H9 (cell line): ENCODE measurements at regions not wholly inside any gene's neighbourhood (a gene's known extent, or its start where the extent isn't known, plus 50 kb on each side); places are given as distances from the start of the nearest gene placed in this dataset.

Source experiments
- DNase-seq: peaks from one replicate; pipeline ENCODE4 v3.0.0-alpha.2; 2017
- H2AFZ ChIP-seq: one replicate; pipeline ENCODE4 v1.6.1; 2013; ENCODE audit warnings: mild to moderate bottlenecking, low read length, control low read depth, moderate library complexity
- H2AK5ac ChIP-seq: 2 replicates; pipeline ENCODE4 v1.6.1; 2013; ENCODE audit warnings: low read length, control low read depth, mixed read lengths; ENCODE audit not compliant: insufficient read length
- H2BK120ac ChIP-seq: one replicate; pipeline ENCODE4 v1.6.1; 2013; ENCODE audit warnings: low read depth, mild to moderate bottlenecking, low read length, control low read depth, inconsistent platforms; ENCODE audit not compliant: poor library complexity, severe bottlenecking
- H2BK12ac ChIP-seq: 2 replicates; pipeline ENCODE4 v1.6.1; 2013; ENCODE audit warnings: low read length, control low read depth, mixed read lengths, low read depth; ENCODE audit not compliant: insufficient read length
- H2BK15ac ChIP-seq: 2 replicates; pipeline ENCODE4 v1.6.1; 2013; ENCODE audit warnings: low read depth, low read length, control low read depth
- H2BK20ac ChIP-seq: one replicate; pipeline ENCODE4 v1.6.1; 2013; ENCODE audit warnings: low read depth, mild to moderate bottlenecking, low read length, control low read depth, inconsistent platforms; ENCODE audit not compliant: poor library complexity, severe bottlenecking
- H2BK5ac ChIP-seq: 2 replicates; pipeline ENCODE4 v1.6.1; 2013; ENCODE audit warnings: low read length, control low read depth, mixed read lengths; ENCODE audit not compliant: insufficient read length
- H3K14ac ChIP-seq: 2 replicates; pipeline ENCODE4 v1.6.1; 2013; ENCODE audit warnings: low read length, control low read depth; ENCODE audit not compliant: insufficient read depth
- H3K18ac ChIP-seq: 2 replicates; pipeline ENCODE4 v1.6.1; 2013; ENCODE audit warnings: low read depth, mild to moderate bottlenecking, mixed read lengths, low read length, control low read depth; ENCODE audit not compliant: insufficient read length
- H3K23ac ChIP-seq: 2 replicates; pipeline ENCODE4 v1.6.1; 2013; ENCODE audit warnings: low read length, control low read depth, mixed read lengths, low read depth; ENCODE audit not compliant: insufficient read length
- H3K23me2 ChIP-seq: 2 replicates; pipeline ENCODE4 v1.6.1; 2013; ENCODE audit warnings: low read depth, mild to moderate bottlenecking, mixed read lengths, low read length, control low read depth; ENCODE audit not compliant: insufficient read length, poor library complexity, severe bottlenecking
- H3K27ac ChIP-seq: 2 replicates; pipeline ENCODE4 v1.5.1; 2013; ENCODE audit warnings: low read length, control low read depth, mixed read lengths, low read depth; ENCODE audit not compliant: insufficient read length
- H3K27me3 ChIP-seq: 2 replicates; pipeline ENCODE4 v1.6.1; 2013; ENCODE audit warnings: low read length, control low read depth, inconsistent platforms; ENCODE audit not compliant: insufficient read depth
- H3K4ac ChIP-seq: 2 replicates; pipeline ENCODE4 v1.6.1; 2013; ENCODE audit warnings: low read depth, mild to moderate bottlenecking, control low read depth, inconsistent platforms, low read length, moderate library complexity
- H3K4me1 ChIP-seq: 2 replicates; pipeline ENCODE4 v1.6.1; 2013; ENCODE audit warnings: low read length, control low read depth, inconsistent platforms; ENCODE audit not compliant: insufficient read depth
- H3K4me2 ChIP-seq: 2 replicates; pipeline ENCODE4 v1.6.1; 2013; ENCODE audit warnings: low read length, control low read depth, mixed read lengths; ENCODE audit not compliant: insufficient read length, insufficient read depth
- H3K56ac ChIP-seq: 2 replicates; pipeline ENCODE4 v1.6.1; 2013; ENCODE audit warnings: low read depth, mild to moderate bottlenecking, mixed read lengths, low read length, control low read depth; ENCODE audit not compliant: insufficient read length
- H3K79me1 ChIP-seq: 2 replicates; pipeline ENCODE4 v1.6.1; 2013; ENCODE audit warnings: low read depth, mild to moderate bottlenecking, moderate library complexity, low read length, control low read depth, inconsistent platforms; ENCODE audit not compliant: insufficient read depth, poor library complexity, severe bottlenecking
- H3K79me2 ChIP-seq: 2 replicates; pipeline ENCODE4 v1.6.1; 2013; ENCODE audit warnings: low read length, control low read depth, inconsistent platforms; ENCODE audit not compliant: insufficient read depth
- H3K9ac ChIP-seq: 2 replicates; pipeline ENCODE4 v1.6.1; 2013; ENCODE audit warnings: low read length, control low read depth, mixed read lengths; ENCODE audit not compliant: insufficient read length; ENCODE audit errors: extremely low read depth
- H3K9me3 ChIP-seq: one replicate; pipeline ENCODE4 v1.6.1; 2013; ENCODE audit warnings: low read depth, low read length, inconsistent platforms; ENCODE audit not compliant: control insufficient read depth
- H3T11ph ChIP-seq: one replicate; pipeline ENCODE4 v1.6.1; 2013; ENCODE audit warnings: mild to moderate bottlenecking, low read length, control low read depth, inconsistent platforms
- H4K20me1 ChIP-seq: one replicate; pipeline ENCODE4 v1.6.1; 2013; ENCODE audit not compliant: control insufficient read depth, insufficient read length, insufficient read depth
- H4K5ac ChIP-seq: 2 replicates; pipeline ENCODE4 v1.6.1; 2013; ENCODE audit warnings: low read depth, mild to moderate bottlenecking, mixed read lengths, low read length, control low read depth; ENCODE audit not compliant: insufficient read length
- H4K8ac ChIP-seq: replicated peaks from 2 replicates; pipeline ENCODE4 v1.6.1; 2013; ENCODE audit warnings: low read length, control low read depth, mixed read lengths, low read depth; ENCODE audit not compliant: insufficient read length
- H4K91ac ChIP-seq: 2 replicates; pipeline ENCODE4 v1.6.1; 2013; ENCODE audit warnings: low read depth, mild to moderate bottlenecking, moderate library complexity, mixed read lengths, low read length, control low read depth; ENCODE audit not compliant: insufficient read length
- H3K27ac Mint-ChIP-seq, 3 experiments: 2 replicates in 2 of 3; 3 replicates in 1 of 3; pipeline ENCODE4 v1.8.0; 2020 to 2021; ENCODE audit warnings: mixed read lengths in 3 of 3, mild to moderate bottlenecking in 1 of 3, moderate library complexity in 1 of 3
- H3K27me3 Mint-ChIP-seq: 2 replicates; pipeline ENCODE4 v1.8.0; 2021; ENCODE audit warnings: low read depth, mild to moderate bottlenecking, moderate library complexity, mixed read lengths
- H3K36me3 Mint-ChIP-seq, 3 experiments: 2 replicates in 2 of 3; 3 replicates in 1 of 3; pipeline ENCODE4 v1.8.0; 2020 to 2021; ENCODE audit warnings: low read depth in 3 of 3, mixed read lengths in 3 of 3; ENCODE audit not compliant: insufficient read depth in 1 of 3
- H3K4me1 Mint-ChIP-seq, 2 experiments: 2 replicates each; pipeline ENCODE4 v1.8.0; 2020; ENCODE audit warnings: mixed read lengths in 2 of 2
- H3K4me3 Mint-ChIP-seq, 2 experiments: 2 replicates in 1 of 2; 3 replicates in 1 of 2; pipeline ENCODE4 v1.8.0; 2020 to 2021; ENCODE audit warnings: mild to moderate bottlenecking in 2 of 2, mixed read lengths in 2 of 2, moderate library complexity in 1 of 2
- H3K9me3 Mint-ChIP-seq, 2 experiments: 2 replicates in 1 of 2; 3 replicates in 1 of 2; pipeline ENCODE4 v1.8.0; 2020; ENCODE audit warnings: mild to moderate bottlenecking in 2 of 2, mixed read lengths in 2 of 2, moderate library complexity in 1 of 2
- WGBS: extraction: QIAGEN DNeasy Blood & Tissue Kit; methylation state at CpG from one replicate; pipeline ENCODE4 v1.1.7; 2013; ENCODE audit warnings: missing lambda C conversion rate, low lambda C conversion rate, mixed read lengths; ENCODE audit not compliant: insufficient read length; ENCODE audit errors: extremely low coverage; 5-methylcytosine and 5-hydroxymethylcytosine counted together
- TF ChIP-seq, protein P1 (sequence below): fragments of 200-600 bp; sonication (generic); conservative IDR thresholded peaks from 3 replicates; pipeline ENCODE4 v1.8.0; 2021; ENCODE audit warnings: antibody characterized with exemption, mild to moderate bottlenecking

DNA sequence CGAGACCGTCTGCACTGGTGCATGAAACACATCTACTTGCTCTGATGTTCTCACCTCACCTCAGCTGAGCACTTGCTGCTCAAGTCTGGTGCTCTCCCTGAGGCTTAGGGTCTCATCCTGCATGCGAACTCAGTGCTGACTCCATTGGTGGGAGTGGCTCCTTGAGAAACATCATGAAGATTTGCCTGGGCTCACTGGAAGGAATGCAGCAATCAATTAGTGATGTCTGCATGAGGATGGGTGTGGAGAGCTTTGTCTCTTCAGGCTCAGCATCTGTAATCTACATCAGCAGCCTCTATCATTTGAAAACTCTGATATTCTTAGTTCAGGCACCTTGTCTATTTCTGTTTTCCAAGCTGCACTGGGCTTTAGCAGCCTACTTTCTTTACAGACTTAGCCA lies 204.4 kb downstream of the IRF8 start:
- Histone ChIP-seq H2BK20ac (no peak overlapping the region), H2BK5ac (no peak overlapping the region), H3K27ac (no peak overlapping the region), H3K4me1 (no peaks in the 10 kb centered on the region), H4K91ac (no peak overlapping the region), H3K9me3 (no peaks in the 10 kb centered on the region), H2BK120ac (no peak overlapping the region), H2AFZ (no peak overlapping the region), H3K79me1 (no peaks in the 10 kb centered on the region), H3K4ac (no peak overlapping the region), H3K56ac (no peak overlapping the region), H3T11ph (no peak overlapping the region), H3K23ac (no peak overlapping the region), H2AK5ac (no peak overlapping the region), H3K79me2 (no peaks in the 10 kb centered on the region), H3K27me3 (no peaks in the 10 kb centered on the region), H3K18ac (no peak overlapping the region), H4K20me1 (no peaks in the 10 kb centered on the region), H3K4me2 (no peak overlapping the region), H3K9ac (no peak overlapping the region), H4K5ac (no peak overlapping the region), H2BK12ac (no peak overlapping the region), H2BK15ac (no peak overlapping the region), H4K8ac (no peak overlapping the region), H3K23me2 (no peaks in the 10 kb centered on the region), H3K14ac (no peak overlapping the region; the same call in 1 of the 2 replicates)
- TF ChIP-seq, protein P1, sequence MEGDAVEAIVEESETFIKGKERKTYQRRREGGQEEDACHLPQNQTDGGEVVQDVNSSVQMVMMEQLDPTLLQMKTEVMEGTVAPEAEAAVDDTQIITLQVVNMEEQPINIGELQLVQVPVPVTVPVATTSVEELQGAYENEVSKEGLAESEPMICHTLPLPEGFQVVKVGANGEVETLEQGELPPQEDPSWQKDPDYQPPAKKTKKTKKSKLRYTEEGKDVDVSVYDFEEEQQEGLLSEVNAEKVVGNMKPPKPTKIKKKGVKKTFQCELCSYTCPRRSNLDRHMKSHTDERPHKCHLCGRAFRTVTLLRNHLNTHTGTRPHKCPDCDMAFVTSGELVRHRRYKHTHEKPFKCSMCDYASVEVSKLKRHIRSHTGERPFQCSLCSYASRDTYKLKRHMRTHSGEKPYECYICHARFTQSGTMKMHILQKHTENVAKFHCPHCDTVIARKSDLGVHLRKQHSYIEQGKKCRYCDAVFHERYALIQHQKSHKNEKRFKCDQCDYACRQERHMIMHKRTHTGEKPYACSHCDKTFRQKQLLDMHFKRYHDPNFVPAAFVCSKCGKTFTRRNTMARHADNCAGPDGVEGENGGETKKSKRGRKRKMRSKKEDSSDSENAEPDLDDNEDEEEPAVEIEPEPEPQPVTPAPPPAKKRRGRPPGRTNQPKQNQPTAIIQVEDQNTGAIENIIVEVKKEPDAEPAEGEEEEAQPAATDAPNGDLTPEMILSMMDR = no peak
- H3K36me3 Mint-ChIP-seq = no peaks in the 10 kb centered on the region; a peak in 1 of 7 replicates
- no peak for DNase-seq
- no CpG with 5 or more reads among the region's 3 CpGs for WGBS
- H3K4me1 Mint-ChIP-seq = peaks cover 4 to 9% of the 10 kb centered on the region in 2 experiments; a peak in 3 of 4 replicates
- no peak overlapping the region for H3K27ac Mint-ChIP-seq
- no peak overlapping the region for H3K4me3 Mint-ChIP-seq
- peaks cover 2 to 5% of the 10 kb centered on the region in 2 experiments; a peak in 2 of 5 replicates for H3K9me3 Mint-ChIP-seq
- peaks cover 6% of the 10 kb centered on the region for H3K27me3 Mint-ChIP-seq
